Calu3 (cell line): ENCODE measurements at regions not wholly inside any gene's neighbourhood (a gene's known extent, or its start where the extent isn't known, plus 50 kb on each side); places are given as distances from the start of the nearest gene placed in this dataset.

Experiments used
- BruUV-seq: library from RNA; stranded (reverse); fragments of 400-500 nt; replicated peaks from 2 replicates; lab custom pipeline; 2021; lab: Mats Ljungman, UMichigan
- CTCF ChIA-PET: fragments of 300-600 bp; sonication (Branson Sonifier 250); formaldehyde crosslinking; loops from one replicate; lab custom pipeline; 2022; ENCODE audit warnings: antibody characterized with exemption; lab: Charles Lee
- DNase-seq: peaks from one replicate; pipeline ENCODE4 v3.0.0; 2022
- H3K27ac Mint-ChIP-seq: one replicate; pipeline ENCODE4 v1.8.0; 2022; ENCODE audit warnings: mixed read lengths; ENCODE audit not compliant: unreplicated experiment
- H3K27me3 Mint-ChIP-seq: one replicate; pipeline ENCODE4 v1.8.0; 2022; ENCODE audit warnings: mixed read lengths; ENCODE audit not compliant: unreplicated experiment
- H3K36me3 Mint-ChIP-seq: one replicate; pipeline ENCODE4 v1.8.0; 2022; ENCODE audit warnings: mild to moderate bottlenecking, moderate library complexity, mixed read lengths; ENCODE audit not compliant: insufficient read depth, unreplicated experiment
- H3K4me1 Mint-ChIP-seq: one replicate; pipeline ENCODE4 v1.8.0; 2022; ENCODE audit warnings: mild to moderate bottlenecking, low read depth, mixed read lengths; ENCODE audit not compliant: unreplicated experiment
- H3K4me3 Mint-ChIP-seq: one replicate; pipeline ENCODE4 v1.8.0; 2022; ENCODE audit warnings: mild to moderate bottlenecking, low read depth, moderate library complexity, mixed read lengths; ENCODE audit not compliant: unreplicated experiment
- H3K9me3 Mint-ChIP-seq: one replicate; pipeline ENCODE4 v1.8.0; 2022; ENCODE audit warnings: low read depth, mixed read lengths; ENCODE audit not compliant: unreplicated experiment
- CTCF ChIP-seq: fragments of 200-600 bp; IDR thresholded peaks from one replicate; pipeline ENCODE4 v1.8.0; 2022; ENCODE audit warnings: antibody characterized with exemption; ENCODE audit not compliant: unreplicated experiment
- intact Hi-C: fragments of 100-400 bp; cut with micrococcal nuclease; formaldehyde crosslinking; loops from one replicate; pipeline ENCODE4 v1.10.0; 2022; ENCODE audit not compliant: unreplicated experiment

- Mint-ChIP-seq H3K27ac (no peak overlapping the region), H3K27me3 (no peaks in the 10 kb centered on the region), H3K4me1 (no peaks in the 10 kb centered on the region), H3K4me3 (no peak overlapping the region), H3K9me3 (no peaks in the 10 kb centered on the region), H3K36me3 (no peaks in the 10 kb centered on the region)
- no peak for TF ChIP-seq CTCF
- BruUV-seq = no TSS peak
- intact Hi-C loops = no loop called here
- CTCF ChIA-PET = no interaction called here
- DNase-seq = no peak
Measured at GRCh38 chr4:38203609-38204008, 243.4 kb downstream of the PTTG2 start.

GRCh38 chr4:38204339-38205035 lies 244.3 kb downstream of the PTTG2 start:
- H3K9me3 Mint-ChIP-seq = no peaks in the 10 kb centered on the region
- CTCF ChIA-PET = no interaction called here
- no TSS peak for BruUV-seq
- no peak overlapping the region for H3K27ac Mint-ChIP-seq
- no peak overlapping the region for H3K4me3 Mint-ChIP-seq
- H3K27me3 Mint-ChIP-seq = no peaks in the 10 kb centered on the region
- DNase-seq = no peak
- no peaks in the 10 kb centered on the region for H3K4me1 Mint-ChIP-seq
- TF ChIP-seq CTCF = no peak
- intact Hi-C loops = no loop called here
- H3K36me3 Mint-ChIP-seq = no peaks in the 10 kb centered on the region

GRCh38 chr4:38205261-38205660 lies 245.1 kb downstream of the PTTG2 start:
- H3K4me1 Mint-ChIP-seq = no peaks in the 10 kb centered on the region
- no peak for DNase-seq
- no peaks in the 10 kb centered on the region for H3K36me3 Mint-ChIP-seq
- H3K9me3 Mint-ChIP-seq = no peaks in the 10 kb centered on the region
- intact Hi-C loops = no loop called here
- no TSS peak for BruUV-seq
- no peak for TF ChIP-seq CTCF
- CTCF ChIA-PET = no interaction called here
- H3K27ac Mint-ChIP-seq = no peak overlapping the region
- H3K27me3 Mint-ChIP-seq = no peaks in the 10 kb centered on the region
- no peak overlapping the region for H3K4me3 Mint-ChIP-seq

- H3K4me3 Mint-ChIP-seq = no peak overlapping the region
- no peaks in the 10 kb centered on the region for H3K9me3 Mint-ChIP-seq
- intact Hi-C loops = no loop called here
- no peaks in the 10 kb centered on the region for H3K36me3 Mint-ChIP-seq
- CTCF ChIA-PET = no interaction called here
- no peaks in the 10 kb centered on the region for H3K4me1 Mint-ChIP-seq
- DNase-seq = no peak
- no TSS peak for BruUV-seq
- H3K27me3 Mint-ChIP-seq = no peaks in the 10 kb centered on the region
- H3K27ac Mint-ChIP-seq = no peak overlapping the region
- TF ChIP-seq CTCF = no peak
Measured at GRCh38 chr4:38207110-38207457, 246.9 kb downstream of the PTTG2 start.
